ENCODE measurements at regions not wholly inside any gene's neighbourhood (a gene's known extent, or its start where the extent isn't known, plus 50 kb on each side); places are given as distances from the start of the nearest gene placed in this dataset.
"Not testable (repeated sequence)": the region's sequence is repeated elsewhere in the genome, so short reads cannot be mapped to it uniquely, and the experiment has no call there.

DNA sequence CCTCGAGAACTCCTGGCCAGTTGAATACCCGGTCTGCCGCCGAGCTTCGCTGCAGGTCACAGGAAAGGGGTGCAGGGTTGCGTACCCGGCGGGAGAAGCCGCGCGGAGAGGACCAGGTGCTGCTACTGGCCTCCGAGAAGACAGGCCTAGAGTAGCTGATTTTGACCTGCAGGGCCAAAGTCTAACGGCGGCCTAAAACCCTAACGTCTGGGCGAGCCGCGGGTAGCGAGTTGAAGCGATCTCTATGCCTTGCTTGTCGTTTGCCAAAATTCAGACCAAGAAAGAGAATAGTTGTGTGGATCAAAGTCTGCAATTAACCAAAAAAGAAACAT lies 133.2 kb downstream of the FAM72C start:
- TF ChIP-seq FOSL1 (IDR thresholded peaks at IDR 0.05; ENCODE audit: low read depth); SIN3A (IDR thresholded peaks at IDR 0.05; ENCODE audit: low read depth); EZH2 (IDR thresholded peaks at IDR 0.05); RAD21 (IDR thresholded peaks at IDR 0.05; ENCODE audit: low read depth); CEBPB (IDR thresholded peaks at IDR 0.05; ENCODE audit: low read depth); ZFX (IDR thresholded peaks at IDR 0.05); POLR2A (IDR thresholded peaks at IDR 0.05; ENCODE audit: borderline replicate concordance, extremely low read depth, insufficient read depth, insufficient read length): not testable (repeated sequence)
- TF ChIP-seq, protein P1, sequence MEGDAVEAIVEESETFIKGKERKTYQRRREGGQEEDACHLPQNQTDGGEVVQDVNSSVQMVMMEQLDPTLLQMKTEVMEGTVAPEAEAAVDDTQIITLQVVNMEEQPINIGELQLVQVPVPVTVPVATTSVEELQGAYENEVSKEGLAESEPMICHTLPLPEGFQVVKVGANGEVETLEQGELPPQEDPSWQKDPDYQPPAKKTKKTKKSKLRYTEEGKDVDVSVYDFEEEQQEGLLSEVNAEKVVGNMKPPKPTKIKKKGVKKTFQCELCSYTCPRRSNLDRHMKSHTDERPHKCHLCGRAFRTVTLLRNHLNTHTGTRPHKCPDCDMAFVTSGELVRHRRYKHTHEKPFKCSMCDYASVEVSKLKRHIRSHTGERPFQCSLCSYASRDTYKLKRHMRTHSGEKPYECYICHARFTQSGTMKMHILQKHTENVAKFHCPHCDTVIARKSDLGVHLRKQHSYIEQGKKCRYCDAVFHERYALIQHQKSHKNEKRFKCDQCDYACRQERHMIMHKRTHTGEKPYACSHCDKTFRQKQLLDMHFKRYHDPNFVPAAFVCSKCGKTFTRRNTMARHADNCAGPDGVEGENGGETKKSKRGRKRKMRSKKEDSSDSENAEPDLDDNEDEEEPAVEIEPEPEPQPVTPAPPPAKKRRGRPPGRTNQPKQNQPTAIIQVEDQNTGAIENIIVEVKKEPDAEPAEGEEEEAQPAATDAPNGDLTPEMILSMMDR (IDR thresholded peaks at IDR 0.05 in 2 of 3, conservative IDR thresholded peaks at IDR 0.05 in 1 of 3; ENCODE audit: borderline replicate concordance in 1 of 3, insufficient read depth in 1 of 3, low read depth in 2 of 3, low read length in 2 of 3), result not testable (repeated sequence)

Data from HCT116 (cell line).